Loucy (cell line): ENCODE measurements at regions not wholly inside any gene's neighbourhood (a gene's known extent, or its start where the extent isn't known, plus 50 kb on each side); places are given as distances from the start of the nearest gene placed in this dataset.

ENCODE experiments used
- H2AFZ ChIP-seq: fragments of 200-600 bp; sonication (generic); 2 replicates; pipeline ENCODE4 v1.6.0; 2016; ENCODE audit warnings: antibody characterized with exemption, mild to moderate bottlenecking, low read length, moderate library complexity
- H3F3A ChIP-seq: fragments of 200-600 bp; 2 replicates; pipeline ENCODE4 v1.6.0; 2016; ENCODE audit warnings: antibody characterized with exemption, low read depth, mild to moderate bottlenecking
- H3K27me3 ChIP-seq: fragments of 200-600 bp; sonication (generic); 2 replicates; pipeline ENCODE4 v1.6.1; 2014; ENCODE audit warnings: low read length, mild to moderate bottlenecking; ENCODE audit not compliant: insufficient read depth, poor library complexity, severe bottlenecking
- H3K36me3 ChIP-seq: fragments of 200-600 bp; sonication (generic); 2 replicates; pipeline ENCODE4 v1.6.1; 2016; ENCODE audit warnings: low read length; ENCODE audit not compliant: insufficient read depth
- H3K4me1 ChIP-seq: fragments of 200-600 bp; sonication (generic); 2 replicates; pipeline ENCODE4 v1.5.1; 2014; ENCODE audit warnings: low read length, mild to moderate bottlenecking; ENCODE audit not compliant: insufficient read depth, poor library complexity, severe bottlenecking
- H3K4me2 ChIP-seq: fragments of 200-600 bp; sonication (generic); 2 replicates; pipeline ENCODE4 v1.6.0; 2014; ENCODE audit warnings: antibody characterized with exemption, low read length, low read depth, mild to moderate bottlenecking; ENCODE audit not compliant: poor library complexity, severe bottlenecking
- H3K4me3 ChIP-seq: fragments of 200-600 bp; sonication (generic); 2 replicates; pipeline ENCODE4 v1.5.1; 2014; ENCODE audit warnings: low read length, mild to moderate bottlenecking, mixed read lengths; ENCODE audit not compliant: poor library complexity, severe bottlenecking
- H3K79me2 ChIP-seq: fragments of 200-600 bp; sonication (generic); 2 replicates; pipeline ENCODE4 v1.6.1; 2014; ENCODE audit warnings: low read length; ENCODE audit not compliant: insufficient read depth
- H3K9ac ChIP-seq: fragments of 200-600 bp; sonication (generic); 2 replicates; pipeline ENCODE4 v1.6.0; 2014; ENCODE audit warnings: mild to moderate bottlenecking, low read depth, low read length, moderate library complexity; ENCODE audit not compliant: poor library complexity, severe bottlenecking
- H3K9me2 ChIP-seq: fragments of 200-600 bp; sonication (generic); replicated peaks from 2 replicates; pipeline ENCODE4 v1.6.1; 2016; ENCODE audit warnings: low read depth, low read length, mixed read lengths
- H3K9me3 ChIP-seq: fragments of 200-600 bp; sonication (generic); 2 replicates; pipeline ENCODE4 v1.6.1; 2014; ENCODE audit warnings: mild to moderate bottlenecking, antibody characterized with exemption, low read length, low read depth; ENCODE audit not compliant: insufficient read depth
- H4K20me1 ChIP-seq: fragments of 200-600 bp; sonication (generic); 2 replicates; pipeline ENCODE4 v1.6.0; 2014; ENCODE audit warnings: antibody characterized with exemption, low read length, mild to moderate bottlenecking; ENCODE audit not compliant: insufficient read depth, poor library complexity, severe bottlenecking
- EZH2phosphoT487 ChIP-seq: fragments of 200-600 bp; IDR thresholded peaks from 2 replicates; pipeline ENCODE4 v1.6.1; 2018; ENCODE audit warnings: antibody characterized with exemption, mild to moderate bottlenecking, moderate library complexity, borderline replicate concordance
- TF ChIP-seq, protein P1 (sequence below): fragments of 200-600 bp; sonication (generic); conservative IDR thresholded peaks from 2 replicates; pipeline ENCODE4 v1.5.1; 2014; ENCODE audit warnings: mild to moderate bottlenecking, antibody characterized with exemption, low read length

DNA sequence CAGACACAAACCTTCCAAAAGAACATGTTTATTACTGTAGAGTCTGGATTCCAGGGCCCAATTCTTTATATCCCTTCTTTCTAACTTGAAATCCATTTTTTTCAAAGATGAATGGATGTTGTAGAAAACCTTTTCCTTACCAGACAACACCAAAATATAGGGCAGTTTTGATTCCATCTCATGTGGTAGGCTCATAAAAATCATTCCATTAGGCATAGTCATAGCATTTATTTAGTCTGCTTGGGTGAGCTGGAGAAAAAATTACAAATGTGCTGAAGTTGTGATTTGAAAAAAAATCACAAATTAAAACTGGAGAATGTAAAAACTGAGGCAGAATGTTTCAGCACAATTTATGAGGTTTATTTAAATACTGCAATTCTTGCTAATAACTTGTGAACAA, 199.3 kb upstream of the TBC1D5 start:
- no peak for TF ChIP-seq EZH2phosphoT487
- TF ChIP-seq, protein P1, sequence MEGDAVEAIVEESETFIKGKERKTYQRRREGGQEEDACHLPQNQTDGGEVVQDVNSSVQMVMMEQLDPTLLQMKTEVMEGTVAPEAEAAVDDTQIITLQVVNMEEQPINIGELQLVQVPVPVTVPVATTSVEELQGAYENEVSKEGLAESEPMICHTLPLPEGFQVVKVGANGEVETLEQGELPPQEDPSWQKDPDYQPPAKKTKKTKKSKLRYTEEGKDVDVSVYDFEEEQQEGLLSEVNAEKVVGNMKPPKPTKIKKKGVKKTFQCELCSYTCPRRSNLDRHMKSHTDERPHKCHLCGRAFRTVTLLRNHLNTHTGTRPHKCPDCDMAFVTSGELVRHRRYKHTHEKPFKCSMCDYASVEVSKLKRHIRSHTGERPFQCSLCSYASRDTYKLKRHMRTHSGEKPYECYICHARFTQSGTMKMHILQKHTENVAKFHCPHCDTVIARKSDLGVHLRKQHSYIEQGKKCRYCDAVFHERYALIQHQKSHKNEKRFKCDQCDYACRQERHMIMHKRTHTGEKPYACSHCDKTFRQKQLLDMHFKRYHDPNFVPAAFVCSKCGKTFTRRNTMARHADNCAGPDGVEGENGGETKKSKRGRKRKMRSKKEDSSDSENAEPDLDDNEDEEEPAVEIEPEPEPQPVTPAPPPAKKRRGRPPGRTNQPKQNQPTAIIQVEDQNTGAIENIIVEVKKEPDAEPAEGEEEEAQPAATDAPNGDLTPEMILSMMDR = no peak
- no peak overlapping the region for H3K4me2 ChIP-seq
- H3K27me3 ChIP-seq = no peaks in the 10 kb centered on the region
- H3K36me3 ChIP-seq = no peaks in the 10 kb centered on the region
- no peaks in the 10 kb centered on the region for H4K20me1 ChIP-seq
- H3K9ac ChIP-seq = no peak overlapping the region
- peaks cover 9% of the 10 kb centered on the region; the same call in 1 of the 2 replicates for H3F3A ChIP-seq
- H2AFZ ChIP-seq = 0 out of 2 replicates have a peak overlapping the region, but pooled peaks have one; percentile 50
- no peaks in the 10 kb centered on the region for H3K79me2 ChIP-seq
- peaks cover 65% of the 10 kb centered on the region for H3K4me1 ChIP-seq
- no peaks in the 10 kb centered on the region for H3K9me3 ChIP-seq
- H3K4me3 ChIP-seq = no peak overlapping the region
- no peaks in the 10 kb centered on the region for H3K9me2 ChIP-seq

DNA sequence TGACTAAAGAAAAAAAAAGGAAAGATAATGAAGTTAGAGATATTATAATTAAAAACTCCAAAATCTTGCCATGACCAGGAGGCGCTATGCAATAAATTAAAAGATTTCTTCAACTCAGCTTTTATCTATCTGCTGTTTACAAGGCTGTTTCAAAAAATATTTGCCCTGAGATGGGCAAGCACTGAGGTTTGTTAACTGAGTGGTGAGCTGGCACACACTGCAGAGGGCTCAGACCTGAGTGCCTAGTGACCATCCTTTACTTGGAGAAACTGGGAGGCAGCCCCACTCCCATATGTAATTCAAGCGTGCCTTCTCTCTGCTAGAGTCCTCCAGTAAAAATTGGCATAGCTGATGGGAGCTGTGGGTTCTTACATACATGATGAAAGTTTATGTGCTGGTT, 198.7 kb upstream of the TBC1D5 start:
- Histone ChIP-seq H3K79me2 (no peaks in the 10 kb centered on the region), H3F3A (peaks cover 9% of the 10 kb centered on the region; the same call in 1 of the 2 replicates), H2AFZ (peak overlapping the region; percentile 50; the same call in 1 of the 2 replicates), H3K27me3 (no peaks in the 10 kb centered on the region), H3K36me3 (no peaks in the 10 kb centered on the region), H3K9me3 (no peaks in the 10 kb centered on the region), H4K20me1 (no peaks in the 10 kb centered on the region), H3K4me2 (no peak overlapping the region), H3K4me1 (peaks cover 59% of the 10 kb centered on the region), H3K9ac (no peak overlapping the region), H3K4me3 (no peak overlapping the region), H3K9me2 (no peaks in the 10 kb centered on the region)
- TF ChIP-seq EZH2phosphoT487 = no peak
- TF ChIP-seq, protein P1 = no peak

GRCh38 chr3:17939157-17939556, 196.7 kb upstream of the TBC1D5 start:
- no peak overlapping the region for H3K9ac ChIP-seq
- no peaks in the 10 kb centered on the region for H3K27me3 ChIP-seq
- peak overlapping the region; percentile 80; the same call in 1 of the 2 replicates for H2AFZ ChIP-seq
- H3K79me2 ChIP-seq = no peaks in the 10 kb centered on the region
- no peaks in the 10 kb centered on the region for H3K9me2 ChIP-seq
- H4K20me1 ChIP-seq = no peaks in the 10 kb centered on the region
- H3K9me3 ChIP-seq = no peaks in the 10 kb centered on the region
- no peaks in the 10 kb centered on the region for H3F3A ChIP-seq
- H3K36me3 ChIP-seq = no peaks in the 10 kb centered on the region
- TF ChIP-seq EZH2phosphoT487 = no peak
- TF ChIP-seq, protein P1 = no peak
- no peak overlapping the region for H3K4me3 ChIP-seq
- no peak overlapping the region for H3K4me2 ChIP-seq
- H3K4me1 ChIP-seq = peaks cover 39% of the 10 kb centered on the region
